ENCODE measurements at regions not wholly inside any gene's neighbourhood (a gene's known extent, or its start where the extent isn't known, plus 50 kb on each side); places are given as distances from the start of the nearest gene placed in this dataset.

- Histone ChIP-seq H4K20me1 (replicated peaks; ENCODE audit: control insufficient read depth, extremely low read depth, insufficient read depth, low read length) (no peaks in the 10 kb centered on the region), H3K9me3 (replicated peaks; ENCODE audit: control insufficient read depth, insufficient read depth, low read length) (no peaks in the 10 kb centered on the region), H3K36me3 (ENCODE audit: control insufficient read depth in 2 of 2, extremely low read depth in 1 of 2, insufficient read depth in 2 of 2, low read length in 2 of 2) (no peaks in the 10 kb centered on the region), H3K79me2 (ENCODE audit: control insufficient read depth, insufficient read depth, low read length) (no peaks in the 10 kb centered on the region), H3K9me1 (replicated peaks; ENCODE audit: control insufficient read depth, extremely low read depth, insufficient read depth, low read length) (no peaks in the 10 kb centered on the region), H3K4me1 (ENCODE audit: control insufficient read depth, extremely low read depth, insufficient read depth, low read length) (no peaks in the 10 kb centered on the region), H3K27ac (ENCODE audit: insufficient read depth, low read depth, low read length) (no peak overlapping the region), H3K4me3 (replicated peaks in 1 of 3; ENCODE audit: insufficient read depth in 1 of 3, low read depth in 1 of 3, low read length in 3 of 3) (no peak overlapping the region), H3K9ac (replicated peaks; ENCODE audit: extremely low read depth, insufficient read depth, low read length) (no peak overlapping the region), H3K27me3 (ENCODE audit: control insufficient read depth in 2 of 2, insufficient read depth in 2 of 2, low read length in 2 of 2) (no peaks in the 10 kb centered on the region), H2AFZ (ENCODE audit: low read depth, low read length) (no peak overlapping the region), H3K4me2 (ENCODE audit: insufficient read depth, low read length) (no peak overlapping the region)
- DNase-seq (ENCODE audit: low read depth, low spot score) (no peak), FAIRE-seq (no peak)
- TF ChIP-seq FOS (IDR thresholded peaks at IDR 0.05; ENCODE audit: borderline replicate concordance, insufficient read depth, low read length): no peak
- no peak for TF ChIP-seq CTCF (IDR thresholded peaks at IDR 0.05; ENCODE audit: extremely low read depth in 1 of 2, insufficient read depth in 1 of 2, low read depth in 1 of 2, low read length in 2 of 2)
- no peak for TF ChIP-seq MYC (IDR thresholded peaks at IDR 0.05; ENCODE audit: low read depth, low read length)
- no TSS peak for BruUV-seq (replicated peaks)
- POLR2A ChIA-PET: no interaction called here
- CTCF ChIA-PET: no interaction called here
- dilution Hi-C loops (cut with MboI; ENCODE audit: extremely low pct_ligation_motif_present, low sequenced_read_pairs) (no loop called here), intact Hi-C loops (cut with micrococcal nuclease) (no loop called here)
Observed at GRCh38 chr2:186209532-186209931, 276.5 kb upstream of the ZC3H15 start.

GRCh38 chr2:186220409-186220808 lies 265.7 kb upstream of the ZC3H15 start:
- Histone ChIP-seq H3K9ac (replicated peaks; ENCODE audit: extremely low read depth, insufficient read depth, low read length) (no peak overlapping the region), H3K9me1 (replicated peaks; ENCODE audit: control insufficient read depth, extremely low read depth, insufficient read depth, low read length) (no peaks in the 10 kb centered on the region), H3K4me3 (replicated peaks in 1 of 3; ENCODE audit: insufficient read depth in 1 of 3, low read depth in 1 of 3, low read length in 3 of 3) (no peak overlapping the region), H3K27ac (ENCODE audit: insufficient read depth, low read depth, low read length) (no peak overlapping the region), H4K20me1 (replicated peaks; ENCODE audit: control insufficient read depth, extremely low read depth, insufficient read depth, low read length) (no peaks in the 10 kb centered on the region), H3K4me1 (ENCODE audit: control insufficient read depth, extremely low read depth, insufficient read depth, low read length) (no peaks in the 10 kb centered on the region), H3K79me2 (ENCODE audit: control insufficient read depth, insufficient read depth, low read length) (no peaks in the 10 kb centered on the region), H3K27me3 (ENCODE audit: control insufficient read depth in 2 of 2, insufficient read depth in 2 of 2, low read length in 2 of 2) (no peaks in the 10 kb centered on the region), H3K9me3 (replicated peaks; ENCODE audit: control insufficient read depth, insufficient read depth, low read length) (no peaks in the 10 kb centered on the region), H2AFZ (ENCODE audit: low read depth, low read length) (no peak overlapping the region), H3K4me2 (ENCODE audit: insufficient read depth, low read length) (no peak overlapping the region), H3K36me3 (ENCODE audit: control insufficient read depth in 2 of 2, extremely low read depth in 1 of 2, insufficient read depth in 2 of 2, low read length in 2 of 2) (no peaks in the 10 kb centered on the region)
- no peak for FAIRE-seq
- TF ChIP-seq POLR2A (IDR thresholded peaks at IDR 0.05; ENCODE audit: low read depth, low read length): no peak
- TF ChIP-seq MYC (IDR thresholded peaks at IDR 0.05; ENCODE audit: low read depth, low read length): no peak
- no peak for TF ChIP-seq GATA2 (IDR thresholded peaks at IDR 0.05; ENCODE audit: insufficient read depth, insufficient read length, low read depth, low read length)
- TF ChIP-seq CTCF (IDR thresholded peaks at IDR 0.05; ENCODE audit: extremely low read depth in 1 of 2, insufficient read depth in 1 of 2, low read depth in 1 of 2, low read length in 2 of 2): no peak
- no peak for TF ChIP-seq POLR2AphosphoS5 (IDR thresholded peaks at IDR 0.05; ENCODE audit: insufficient read depth, low read depth, low read length)
- no peak for TF ChIP-seq FOS (IDR thresholded peaks at IDR 0.05; ENCODE audit: borderline replicate concordance, insufficient read depth, low read length)
- no peak for TF ChIP-seq EZH2 (IDR thresholded peaks at IDR 0.05; ENCODE audit: borderline replicate concordance, low read depth, low read length, severe bottlenecking)
- no peak for TF ChIP-seq JUN (IDR thresholded peaks at IDR 0.05; ENCODE audit: borderline replicate concordance, insufficient read depth, insufficient read length, low read depth)
- TF ChIP-seq MAX (IDR thresholded peaks at IDR 0.05; ENCODE audit: insufficient read depth, insufficient read length): no peak
- dilution Hi-C loops (cut with MboI; ENCODE audit: extremely low pct_ligation_motif_present, low sequenced_read_pairs): no loop called here
- ChIA-PET CTCF (no interaction called here), POLR2A (no interaction called here)
- DNase-seq (ENCODE audit: low read depth, low spot score): no peak
- BruUV-seq (replicated peaks): no TSS peak
- intact Hi-C loops (cut with micrococcal nuclease): no loop called here

All from endothelial cell of umbilical vein (primary cell).